ENCODE measurements at regions not wholly inside any gene's neighbourhood (a gene's known extent, or its start where the extent isn't known, plus 50 kb on each side); places are given as distances from the start of the nearest gene placed in this dataset.

GRCh38 chr9:15361737-15362136, 54.7 kb upstream of the TTC39B start:
- WGBS (ENCODE audit: insufficient coverage), result 0% methylated on average over 1 of the region's 2 CpGs
- H3K36me3 Mint-ChIP-seq, result no peaks in the 10 kb centered on the region

GRCh38 chr9:15357050-15357653, 50.1 kb upstream of the TTC39B start:
- no peaks in the 10 kb centered on the region for H3K9me3 ChIP-seq (replicated peaks in 1 of 2; ENCODE audit: control insufficient read depth in 1 of 2, insufficient read depth in 1 of 2, low read length in 2 of 2)
- intact Hi-C loops (cut with micrococcal nuclease), result no loop called here
- no peak for TF ChIP-seq CTCF (IDR thresholded peaks at IDR 0.05)
- no peak overlapping the region for H3K27ac ChIP-seq (ENCODE audit: low read depth in 1 of 2, low read length in 2 of 2)
- H4K20me1 ChIP-seq (ENCODE audit: insufficient read depth, low read length), result no peaks in the 10 kb centered on the region
- Mint-ChIP-seq H3K9me3 (peaks cover 0 to 3% (median 0%) of the 10 kb centered on the region in 7 donors), H3K27ac (peak overlapping the region in 1 of 7 donors; percentile 68), H3K4me3 (no peak overlapping the region), H3K4me1 (peaks cover 4% of the 10 kb centered on the region), H3K36me3 (no peaks in the 10 kb centered on the region), H3K27me3 (ENCODE audit: low read depth in 3 of 3) (peaks cover 0 to 5% (median 0%) of the 10 kb centered on the region in 3 donors)
- no peak overlapping the region for H3K4me3 ChIP-seq (replicated peaks in 1 of 3; ENCODE audit: low read depth in 2 of 3, low read length in 3 of 3)
- H3K27me3 ChIP-seq (ENCODE audit: control insufficient read depth in 2 of 2, insufficient read depth in 2 of 2, low read length in 2 of 2), result no peaks in the 10 kb centered on the region
- H3K4me1 ChIP-seq (ENCODE audit: control insufficient read depth in 1 of 2, insufficient read depth in 2 of 2, low read length in 2 of 2), result no peaks in the 10 kb centered on the region
- H3K9ac ChIP-seq (ENCODE audit: insufficient read depth, low read length, poor library complexity, severe bottlenecking), result no peak overlapping the region
- no peaks in the 10 kb centered on the region for H3K79me2 ChIP-seq (ENCODE audit: insufficient read depth, low read length)
- no peak overlapping the region for H2AFZ ChIP-seq (ENCODE audit: insufficient read depth, low read depth, low read length, poor library complexity, severe bottlenecking)
- 4% methylated on average over 4 of the region's 4 CpGs for WGBS (ENCODE audit: insufficient coverage)
- peak; percentile 13 to 52 (median 17) for DNase-seq
- H3K36me3 ChIP-seq (replicated peaks in 1 of 2; ENCODE audit: control insufficient read depth in 1 of 2, insufficient read depth in 2 of 2, low read length in 2 of 2), result no peaks in the 10 kb centered on the region
- H3K4me2 ChIP-seq (replicated peaks; ENCODE audit: extremely low read depth, low read length, poor library complexity, severe bottlenecking), result no peak overlapping the region

More at GRCh38 chr9:15361737-15362136, 54.7 kb upstream of the TTC39B start:
- H3K27ac Mint-ChIP-seq, result no peak overlapping the region
- H3K9me3 ChIP-seq (replicated peaks in 1 of 2; ENCODE audit: control insufficient read depth in 1 of 2, insufficient read depth in 1 of 2, low read length in 2 of 2), result peaks cover 0 to 5% of the 10 kb centered on the region in 2 donors
- no peaks in the 10 kb centered on the region for H4K20me1 ChIP-seq (ENCODE audit: insufficient read depth, low read length)
- no peak overlapping the region for H3K27ac ChIP-seq (ENCODE audit: low read depth in 1 of 2, low read length in 2 of 2)
- H3K4me3 ChIP-seq (replicated peaks in 1 of 3; ENCODE audit: low read depth in 2 of 3, low read length in 3 of 3), result no peak overlapping the region
- peaks cover 4% of the 10 kb centered on the region for H3K4me1 Mint-ChIP-seq
- H2AFZ ChIP-seq (ENCODE audit: insufficient read depth, low read depth, low read length, poor library complexity, severe bottlenecking), result no peak overlapping the region
- no peak for TF ChIP-seq CTCF (IDR thresholded peaks at IDR 0.05)
- H3K4me3 Mint-ChIP-seq, result no peak overlapping the region
- H3K79me2 ChIP-seq (ENCODE audit: insufficient read depth, low read length), result no peaks in the 10 kb centered on the region
- H3K9ac ChIP-seq (ENCODE audit: insufficient read depth, low read length, poor library complexity, severe bottlenecking), result no peak overlapping the region
- no peaks in the 10 kb centered on the region for H3K36me3 ChIP-seq (replicated peaks in 1 of 2; ENCODE audit: control insufficient read depth in 1 of 2, insufficient read depth in 2 of 2, low read length in 2 of 2)
- no peak overlapping the region for H3K4me2 ChIP-seq (replicated peaks; ENCODE audit: extremely low read depth, low read length, poor library complexity, severe bottlenecking)
- DNase-seq, result no peak
- H3K9me3 Mint-ChIP-seq, result peaks cover 0 to 3% (median 2%) of the 10 kb centered on the region in 7 donors
- no peaks in the 10 kb centered on the region for H3K4me1 ChIP-seq (ENCODE audit: control insufficient read depth in 1 of 2, insufficient read depth in 2 of 2, low read length in 2 of 2)
- intact Hi-C loops (cut with micrococcal nuclease), result no loop called here
- H3K27me3 ChIP-seq (ENCODE audit: control insufficient read depth in 2 of 2, insufficient read depth in 2 of 2, low read length in 2 of 2), result no peaks in the 10 kb centered on the region
- peaks cover 0 to 3% (median 2%) of the 10 kb centered on the region in 3 donors for H3K27me3 Mint-ChIP-seq (ENCODE audit: low read depth in 3 of 3)
